Activated CD4-positive, alpha-beta memory T cell treated with anti-CD3 and anti-CD28 coated beads, Interleukin-2, amount 10 ng/mL, durations not matched to agents 7 days and 5 days (primary cell): ENCODE measurements at regions not wholly inside any gene's neighbourhood (a gene's known extent, or its start where the extent isn't known, plus 50 kb on each side); places are given as distances from the start of the nearest gene placed in this dataset.
"Not testable (repeated sequence)": the region's sequence is repeated elsewhere in the genome, so short reads cannot be mapped to it uniquely, and the experiment has no call there.

Experiments used
- CTCF ChIA-PET: fragments of 350-600 bp; sonication (Branson Sonifier 250); formaldehyde crosslinking; loops from one replicate; lab custom pipeline; 2021; ENCODE audit warnings: antibody characterized with exemption, inconsistent platforms; lab: Charles Lee
- POLR2A ChIA-PET: fragments of 350-600 bp; sonication (Branson Sonifier 250); formaldehyde crosslinking; loops from one replicate; lab custom pipeline; 2021; ENCODE audit warnings: antibody characterized with exemption; lab: Charles Lee
- DNase-seq: peaks from one replicate; pipeline ENCODE4 v3.0.0-alpha.2; 2020
- H3K27ac Mint-ChIP-seq: one replicate; pipeline ENCODE4 v1.8.0; 2021; ENCODE audit warnings: mild to moderate bottlenecking, mixed read lengths
- H3K27me3 Mint-ChIP-seq: one replicate; pipeline ENCODE4 v1.8.0; 2021; ENCODE audit warnings: mixed read lengths
- H3K36me3 Mint-ChIP-seq: one replicate; pipeline ENCODE4 v1.8.0; 2021; ENCODE audit warnings: low read depth, mixed read lengths
- H3K4me1 Mint-ChIP-seq: one replicate; pipeline ENCODE4 v1.8.0; 2021; ENCODE audit warnings: mixed read lengths
- H3K4me3 Mint-ChIP-seq: one replicate; pipeline ENCODE4 v1.8.0; 2021; ENCODE audit warnings: mild to moderate bottlenecking, mixed read lengths
- H3K9me3 Mint-ChIP-seq: one replicate; pipeline ENCODE4 v1.8.0; 2021; ENCODE audit warnings: mixed read lengths

DNA sequence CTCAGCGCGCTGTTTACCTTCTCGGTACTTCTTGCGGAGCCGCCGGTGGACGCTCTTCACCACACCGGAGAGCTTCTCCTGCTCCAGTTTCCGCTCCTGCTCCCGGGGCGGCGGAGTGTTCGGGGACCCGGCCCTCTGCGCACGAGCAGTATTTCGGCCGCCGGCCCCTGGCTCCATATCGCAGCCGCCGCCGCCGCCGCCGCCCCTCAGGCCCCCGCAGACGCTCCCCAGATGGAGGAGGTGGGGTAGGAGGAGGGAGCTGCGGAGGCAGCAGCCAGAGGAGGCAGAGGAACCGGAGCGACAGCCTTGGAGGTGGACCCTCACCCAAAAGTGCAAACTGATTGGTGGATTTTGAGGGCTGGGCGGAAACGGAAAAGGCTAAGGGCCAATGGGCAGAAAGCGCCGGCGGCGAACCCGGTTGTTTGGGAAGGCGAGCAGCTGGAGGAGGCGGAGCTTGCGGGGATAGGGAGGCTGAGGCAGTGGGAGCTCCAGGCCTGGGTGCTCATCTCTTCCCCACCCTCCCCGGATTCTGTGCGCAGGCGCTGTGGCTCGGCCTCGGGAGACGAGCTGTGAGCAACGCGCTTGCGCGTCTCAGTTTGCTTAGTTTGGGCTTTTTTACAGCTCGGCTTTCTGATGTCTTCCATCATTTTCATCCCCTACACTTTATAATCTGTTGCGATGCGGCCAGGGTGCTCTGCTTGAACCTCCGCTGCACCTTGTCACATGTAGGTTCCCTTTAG is 146.9 kb downstream of the GPR85 start:
- Mint-ChIP-seq H3K4me3 (peak overlapping the region; percentile 85), H3K27ac (peak overlapping the region; percentile 88), H3K27me3 (no peaks in the 10 kb centered on the region), H3K36me3 (peaks cover 6% of the 10 kb centered on the region), H3K9me3 (no peaks in the 10 kb centered on the region), H3K4me1 (peaks cover 34% of the 10 kb centered on the region)
- POLR2A ChIA-PET, result interaction anchor here (1.0 to 1.3 kb wide), 3 partner anchors 9 to 489 kb away, joined by 3 to 9 read pairs (median 6); partner anchors contain the start of genes IFRD1 and TMEM168
- CTCF ChIA-PET, result interaction anchor here (1.0 to 1.2 kb wide), 3 partner anchors 71 to 482 kb away, joined by 3 to 5 read pairs (median 4); no protein-coding TSS in a partner anchor
- DNase-seq, result peak; percentile 99

GRCh38 chr7:112938863-112939573 is 147.6 kb downstream of the GPR85 start:
- Mint-ChIP-seq H3K27me3 (no peaks in the 10 kb centered on the region), H3K4me3 (peak overlapping the region; percentile 85), H3K9me3 (no peaks in the 10 kb centered on the region), H3K36me3 (peaks cover 6% of the 10 kb centered on the region), H3K27ac (peak overlapping the region; percentile 69), H3K4me1 (peaks cover 34% of the 10 kb centered on the region)
- POLR2A ChIA-PET, result interaction anchor here (0.8 to 1.2 kb wide), 4 partner anchors 9 to 489 kb away, joined by 3 to 6 read pairs (median 3); partner anchors contain the start of genes IFRD1 and TMEM168
- peak; percentile 40 for DNase-seq
- CTCF ChIA-PET, result interaction anchor here (1.0 to 1.2 kb wide), 2 partner anchors 70 to 483 kb away, joined by 3 to 4 read pairs; no protein-coding TSS in a partner anchor

DNA sequence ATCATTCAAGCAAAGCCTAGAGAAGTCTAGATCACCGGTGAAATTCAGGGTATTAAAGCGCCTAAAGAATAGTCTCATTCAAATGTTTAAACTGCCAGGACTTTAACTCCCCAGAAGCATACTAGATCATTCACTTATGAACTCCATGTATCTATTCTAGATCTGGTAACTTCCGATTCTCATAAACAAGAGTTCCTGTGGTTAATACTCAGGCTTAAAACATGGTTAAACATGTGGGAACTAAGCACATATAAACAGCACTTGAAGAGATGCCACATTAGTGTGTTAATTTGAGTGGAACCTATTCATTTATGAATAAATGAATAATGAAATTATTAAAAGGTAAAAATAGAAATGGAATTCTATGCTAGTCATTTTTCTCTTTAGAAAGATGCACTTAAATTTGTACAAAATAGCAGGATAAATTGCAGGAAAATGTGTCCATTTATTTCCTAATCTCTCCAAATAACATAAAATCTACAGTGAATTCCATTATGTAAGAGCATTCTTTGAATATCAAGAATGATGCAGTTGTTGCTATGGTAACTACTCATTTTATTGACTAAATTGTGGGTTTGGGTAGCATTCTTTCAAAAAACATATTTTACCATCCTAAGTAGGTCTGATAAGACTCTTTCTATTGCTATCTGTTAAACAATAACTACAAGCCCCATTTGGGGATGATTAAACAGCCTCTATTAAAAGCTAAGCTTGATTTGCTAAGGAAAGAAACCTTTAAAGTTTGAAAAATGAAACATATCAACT is 147.6 kb upstream of the TMEM168 start:
- no peak for DNase-seq
- peaks cover 9% of the 10 kb centered on the region for H3K36me3 Mint-ChIP-seq
- POLR2A ChIA-PET, result interaction anchor here (0.8 to 1.0 kb wide), 2 partner anchors 159 to 488 kb away, joined by 3 read pairs; partner anchors contain the start of gene IFRD1
- no peak overlapping the region for H3K27ac Mint-ChIP-seq
- H3K9me3 Mint-ChIP-seq, result no peaks in the 10 kb centered on the region
- H3K4me1 Mint-ChIP-seq, result peaks cover 34% of the 10 kb centered on the region
- peak overlapping the region; percentile 85 for H3K4me3 Mint-ChIP-seq
- H3K27me3 Mint-ChIP-seq, result no peaks in the 10 kb centered on the region
- CTCF ChIA-PET, result no interaction called here

GRCh38 chr7:112933598-112933997 is 143.4 kb upstream of the TMEM168 start:
- H3K9me3 Mint-ChIP-seq, result no peaks in the 10 kb centered on the region
- ChIA-PET POLR2A (no interaction called here), CTCF (no interaction called here)
- H3K27ac Mint-ChIP-seq, result no peak overlapping the region
- no peak for DNase-seq
- peaks cover 9% of the 10 kb centered on the region for H3K36me3 Mint-ChIP-seq
- no peaks in the 10 kb centered on the region for H3K27me3 Mint-ChIP-seq
- H3K4me1 Mint-ChIP-seq, result peaks cover 17% of the 10 kb centered on the region
- no peak overlapping the region for H3K4me3 Mint-ChIP-seq

DNA sequence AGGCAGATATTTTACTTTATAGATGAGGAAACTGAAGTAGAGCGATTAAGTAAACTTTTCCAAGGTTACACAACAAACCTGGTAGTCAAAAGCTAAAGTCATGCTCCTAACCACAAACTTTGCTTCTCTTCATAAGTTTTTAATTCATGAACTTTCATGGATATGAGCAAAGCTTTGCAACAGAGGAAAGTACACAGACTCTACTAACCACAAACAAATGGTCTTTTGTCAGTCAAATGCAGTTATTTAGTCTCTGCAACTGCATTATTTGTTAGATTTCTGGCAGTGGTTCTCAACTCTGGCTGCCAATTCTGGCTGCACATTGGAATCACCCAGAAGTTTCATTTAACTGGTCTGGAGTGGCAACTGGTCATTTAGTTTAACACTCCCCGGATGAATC is 140.6 kb upstream of the TMEM168 start:
- Mint-ChIP-seq H3K36me3 (peaks cover 5% of the 10 kb centered on the region), H3K27me3 (no peaks in the 10 kb centered on the region), H3K4me3 (no peak overlapping the region), H3K27ac (no peak overlapping the region), H3K9me3 (no peaks in the 10 kb centered on the region), H3K4me1 (no peaks in the 10 kb centered on the region)
- ChIA-PET CTCF (no interaction called here), POLR2A (interaction anchor here (1.7 kb wide), 1 partner anchor 9 kb away, joined by 6 read pairs; a partner anchor contains a TSS)
- no peak for DNase-seq

- H3K4me3 Mint-ChIP-seq, result no peak overlapping the region
- ChIA-PET CTCF (no interaction called here), POLR2A (interaction anchor here (1.7 kb wide), 1 partner anchor 10 kb away, joined by 6 read pairs; a partner anchor contains a TSS)
- no peaks in the 10 kb centered on the region for H3K4me1 Mint-ChIP-seq
- no peak for DNase-seq
- peaks cover 3% of the 10 kb centered on the region for H3K36me3 Mint-ChIP-seq
- H3K9me3 Mint-ChIP-seq, result no peaks in the 10 kb centered on the region
- H3K27ac Mint-ChIP-seq, result no peak overlapping the region
- no peaks in the 10 kb centered on the region for H3K27me3 Mint-ChIP-seq
Observed at GRCh38 chr7:112929421-112929820, 139.2 kb upstream of the TMEM168 start.

DNA sequence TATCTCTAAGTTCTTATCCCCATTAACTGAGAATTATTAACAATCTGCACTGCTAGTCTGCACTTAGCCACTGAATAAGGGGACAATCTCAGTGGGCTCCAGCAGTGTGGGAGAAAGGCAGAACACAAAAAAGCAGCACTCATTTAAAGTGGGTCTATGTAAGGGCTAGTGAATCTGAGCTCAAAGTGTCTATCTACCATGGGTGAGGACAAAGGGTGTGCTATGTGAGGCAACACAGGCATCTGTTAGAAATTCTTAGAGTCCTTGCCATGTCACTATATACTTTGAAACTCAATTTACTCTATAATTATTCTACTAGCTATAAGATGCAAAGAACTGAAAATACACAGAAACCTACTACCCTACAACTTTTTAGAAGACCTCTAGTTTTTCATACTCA is 135.8 kb upstream of the TMEM168 start:
- POLR2A ChIA-PET, result no interaction called here
- H3K36me3 Mint-ChIP-seq, result no peaks in the 10 kb centered on the region
- CTCF ChIA-PET, result no interaction called here
- H3K4me1 Mint-ChIP-seq, result no peaks in the 10 kb centered on the region
- no peak overlapping the region for H3K27ac Mint-ChIP-seq
- no peaks in the 10 kb centered on the region for H3K27me3 Mint-ChIP-seq
- no peak overlapping the region for H3K4me3 Mint-ChIP-seq
- DNase-seq, result no peak
- no peaks in the 10 kb centered on the region for H3K9me3 Mint-ChIP-seq

- H3K9me3 Mint-ChIP-seq, POLR2A ChIA-PET, DNase-seq, H3K27ac Mint-ChIP-seq, H3K27me3 Mint-ChIP-seq, H3K4me1 Mint-ChIP-seq, CTCF ChIA-PET, H3K4me3 Mint-ChIP-seq, H3K36me3 Mint-ChIP-seq: not testable (repeated sequence)
Observed at GRCh38 chr7:112922546-112922945, 132.4 kb upstream of the TMEM168 start.

DNA sequence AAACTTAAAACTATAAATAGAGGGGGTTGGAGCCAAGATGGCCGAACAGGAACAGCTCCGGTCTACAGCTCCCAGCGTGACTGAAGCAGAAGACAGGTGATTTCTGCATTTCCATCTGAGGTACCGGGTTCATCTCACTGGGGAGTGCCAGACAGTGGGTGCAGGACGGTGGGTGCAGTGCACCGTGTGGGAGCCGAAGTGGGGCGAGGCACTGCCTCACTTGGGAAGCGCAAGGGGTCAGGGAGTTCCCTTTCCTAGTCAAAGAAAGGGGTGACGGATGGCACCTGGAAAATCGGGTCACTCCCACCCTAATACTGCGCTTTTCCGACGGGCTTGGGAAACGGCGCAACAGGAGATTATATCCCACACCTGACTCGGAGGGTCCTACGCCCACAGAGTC is 126.2 kb upstream of the TMEM168 start:
- H3K4me3 Mint-ChIP-seq, H3K9me3 Mint-ChIP-seq, POLR2A ChIA-PET, H3K27ac Mint-ChIP-seq, H3K4me1 Mint-ChIP-seq, H3K27me3 Mint-ChIP-seq, DNase-seq: not testable (repeated sequence)
- H3K36me3 Mint-ChIP-seq, result peaks cover 17% of the 10 kb centered on the region
- CTCF ChIA-PET, result interaction anchor here (1.3 kb wide), 1 partner anchor 47 kb away, joined by 4 read pairs; no protein-coding TSS in a partner anchor

GRCh38 chr7:112908086-112908485 is 117.9 kb upstream of the TMEM168 start:
- Mint-ChIP-seq H3K9me3 (peaks cover 18% of the 10 kb centered on the region), H3K36me3 (peaks cover 34% of the 10 kb centered on the region), H3K27ac (no peak overlapping the region), H3K4me1 (no peaks in the 10 kb centered on the region), H3K27me3 (no peaks in the 10 kb centered on the region), H3K4me3 (no peak overlapping the region)
- no peak for DNase-seq
- POLR2A ChIA-PET, result no interaction called here
- CTCF ChIA-PET, result interaction anchor here (1.7 kb wide), 1 partner anchor 9 kb away, joined by 9 read pairs; no protein-coding TSS in a partner anchor

DNA sequence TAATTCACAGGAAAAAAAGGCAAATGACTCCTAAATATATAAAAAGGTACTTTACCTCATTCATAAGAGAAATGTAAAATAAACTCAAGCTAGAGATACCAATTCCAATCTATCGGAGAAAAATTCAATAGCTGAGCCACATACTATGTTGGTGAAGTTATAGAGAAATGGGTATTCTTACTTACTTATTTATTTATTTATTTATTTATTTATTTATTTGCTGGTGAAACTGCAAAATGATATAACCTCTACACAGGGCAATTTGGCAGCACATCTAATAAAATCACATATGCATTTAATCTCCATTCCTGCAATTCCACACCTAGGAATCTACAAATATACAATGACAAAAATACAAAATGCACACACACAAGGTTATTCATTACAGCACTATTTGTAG is 117.5 kb upstream of the TMEM168 start:
- ChIA-PET CTCF (interaction anchor here (1.7 kb wide), 1 partner anchor 9 kb away, joined by 9 read pairs; no protein-coding TSS in a partner anchor), POLR2A (no interaction called here)
- no peak overlapping the region for H3K27ac Mint-ChIP-seq
- peaks cover 18% of the 10 kb centered on the region for H3K9me3 Mint-ChIP-seq
- H3K27me3 Mint-ChIP-seq, result no peaks in the 10 kb centered on the region
- no peak for DNase-seq
- no peaks in the 10 kb centered on the region for H3K4me1 Mint-ChIP-seq
- H3K36me3 Mint-ChIP-seq, result peaks cover 30% of the 10 kb centered on the region
- no peak overlapping the region for H3K4me3 Mint-ChIP-seq

- ChIA-PET CTCF (interaction anchor here (0.7 kb wide), 1 partner anchor 456 kb away, joined by 3 read pairs; no protein-coding TSS in a partner anchor), POLR2A (no interaction called here)
- DNase-seq, result no peak
- no peaks in the 10 kb centered on the region for H3K4me1 Mint-ChIP-seq
- peaks cover 13% of the 10 kb centered on the region for H3K9me3 Mint-ChIP-seq
- no peaks in the 10 kb centered on the region for H3K27me3 Mint-ChIP-seq
- H3K4me3 Mint-ChIP-seq, result no peak overlapping the region
- peaks cover 21% of the 10 kb centered on the region for H3K36me3 Mint-ChIP-seq
- H3K27ac Mint-ChIP-seq, result no peak overlapping the region
Observed at GRCh38 chr7:112905950-112906349, 115.8 kb upstream of the TMEM168 start.
